ENCODE measurements at regions not wholly inside any gene's neighbourhood (a gene's known extent, or its start where the extent isn't known, plus 50 kb on each side); places are given as distances from the start of the nearest gene placed in this dataset.
"Not testable (repeated sequence)": the region's sequence is repeated elsewhere in the genome, so short reads cannot be mapped to it uniquely, and the experiment has no call there.

DNA sequence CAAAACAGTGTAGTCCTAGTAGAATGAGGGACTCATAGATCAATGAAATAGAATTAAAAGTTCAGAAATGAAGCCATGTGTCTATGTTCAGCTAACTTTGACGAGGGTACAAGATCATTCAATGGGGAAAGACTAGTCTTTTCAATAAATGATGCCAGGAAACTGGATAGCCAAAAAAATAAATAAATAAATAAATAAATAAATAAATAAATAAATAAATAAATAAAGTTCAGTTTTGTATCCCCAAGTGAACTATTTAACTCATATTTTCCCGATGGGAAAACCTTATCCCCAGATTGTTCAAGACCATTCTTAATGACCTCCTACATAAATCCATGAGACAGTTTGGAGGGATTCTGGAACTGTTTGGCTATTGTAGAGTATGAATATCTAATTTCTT, 277.1 kb upstream of the EYS start:
- Histone ChIP-seq H3K9me3 (ENCODE audit: low read depth, low read length, poor library complexity, severe bottlenecking) (peaks cover 4% of the 10 kb centered on the region), H3K27me3 (replicated peaks; ENCODE audit: insufficient read depth, low read depth, low read length, poor library complexity) (no peaks in the 10 kb centered on the region), H3K36me3 (ENCODE audit: insufficient read depth, low read length, poor library complexity, severe bottlenecking) (no peaks in the 10 kb centered on the region), H3K27ac (ENCODE audit: low read depth, low read length, poor library complexity, severe bottlenecking) (no peak overlapping the region), H3K4me1 (ENCODE audit: insufficient read depth, low read length, poor library complexity, severe bottlenecking) (no peaks in the 10 kb centered on the region), H3K4me3 (ENCODE audit: low read depth, low read length, poor library complexity, severe bottlenecking) (no peak overlapping the region)
- intact Hi-C loops (cut with micrococcal nuclease; ENCODE audit: unreplicated experiment): no loop called here
- DNase-seq (ENCODE audit: low spot score): no peak
- CTCF ChIA-PET: no interaction called here
- POLR2A ChIA-PET (ENCODE audit: low non-redundant PET): no interaction called here
- BruUV-seq (replicated peaks): no TSS peak
- no peak for TF ChIP-seq EZH2 (IDR thresholded peaks at IDR 0.05; ENCODE audit: borderline replicate concordance, low read depth, low read length, poor library complexity, severe bottlenecking)
- TF ChIP-seq CTCF (conservative IDR thresholded peaks at IDR 0.05; ENCODE audit: low read depth, low read length): no peak

GRCh38 chr6:65979120-65979519, 272.1 kb upstream of the EYS start:
- no peak overlapping the region for H3K27ac ChIP-seq (ENCODE audit: low read depth, low read length, poor library complexity, severe bottlenecking)
- TF ChIP-seq CTCF (conservative IDR thresholded peaks at IDR 0.05; ENCODE audit: low read depth, low read length): no peak
- no peak for TF ChIP-seq EZH2 (IDR thresholded peaks at IDR 0.05; ENCODE audit: borderline replicate concordance, low read depth, low read length, poor library complexity, severe bottlenecking)
- intact Hi-C loops (cut with micrococcal nuclease; ENCODE audit: unreplicated experiment): no loop called here
- no peaks in the 10 kb centered on the region for H3K36me3 ChIP-seq (ENCODE audit: insufficient read depth, low read length, poor library complexity, severe bottlenecking)
- DNase-seq (ENCODE audit: low spot score): no peak
- peaks cover 4% of the 10 kb centered on the region for H3K9me3 ChIP-seq (ENCODE audit: low read depth, low read length, poor library complexity, severe bottlenecking)
- ChIA-PET CTCF (no interaction called here), POLR2A (ENCODE audit: low non-redundant PET) (no interaction called here)
- H3K4me1 ChIP-seq (ENCODE audit: insufficient read depth, low read length, poor library complexity, severe bottlenecking): no peaks in the 10 kb centered on the region
- no peaks in the 10 kb centered on the region for H3K27me3 ChIP-seq (replicated peaks; ENCODE audit: insufficient read depth, low read depth, low read length, poor library complexity)
- H3K4me3 ChIP-seq (ENCODE audit: low read depth, low read length, poor library complexity, severe bottlenecking): no peak overlapping the region
- BruUV-seq (replicated peaks): no TSS peak

DNA sequence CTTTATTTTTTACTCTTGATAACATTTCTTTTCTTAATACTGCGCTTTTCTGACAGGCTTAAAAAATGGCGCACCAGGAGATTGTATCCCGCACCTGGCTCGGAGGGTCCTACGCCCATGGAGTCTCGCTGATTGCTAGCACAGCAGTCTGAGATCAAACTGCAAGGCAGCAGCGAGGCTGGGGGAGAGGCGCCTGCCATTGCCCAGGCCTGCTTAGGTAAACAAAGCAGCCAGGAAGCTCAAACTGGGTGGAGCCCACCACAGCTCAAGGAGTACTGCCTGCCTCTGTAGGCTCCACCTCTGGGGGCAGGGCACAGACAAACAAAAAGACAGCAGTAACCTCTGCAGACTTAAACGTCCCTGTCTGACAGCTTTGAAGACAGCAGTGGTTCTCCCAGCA, 264.2 kb upstream of the EYS start:
- intact Hi-C loops (cut with micrococcal nuclease; ENCODE audit: unreplicated experiment); H3K36me3 ChIP-seq (ENCODE audit: insufficient read depth, low read length, poor library complexity, severe bottlenecking); H3K27ac ChIP-seq (ENCODE audit: low read depth, low read length, poor library complexity, severe bottlenecking); H3K4me1 ChIP-seq (ENCODE audit: insufficient read depth, low read length, poor library complexity, severe bottlenecking); H3K4me3 ChIP-seq (ENCODE audit: low read depth, low read length, poor library complexity, severe bottlenecking); DNase-seq (ENCODE audit: low spot score); POLR2A ChIA-PET (ENCODE audit: low non-redundant PET); H3K9me3 ChIP-seq (ENCODE audit: low read depth, low read length, poor library complexity, severe bottlenecking); BruUV-seq (replicated peaks); H3K27me3 ChIP-seq (replicated peaks; ENCODE audit: insufficient read depth, low read depth, low read length, poor library complexity); CTCF ChIA-PET: not testable (repeated sequence)

GRCh38 chr6:65964261-65964660, 257.2 kb upstream of the EYS start:
- H3K9me3 ChIP-seq (ENCODE audit: low read depth, low read length, poor library complexity, severe bottlenecking): no peaks in the 10 kb centered on the region
- H3K27ac ChIP-seq (ENCODE audit: low read depth, low read length, poor library complexity, severe bottlenecking): no peak overlapping the region
- no peaks in the 10 kb centered on the region for H3K36me3 ChIP-seq (ENCODE audit: insufficient read depth, low read length, poor library complexity, severe bottlenecking)
- no peak overlapping the region for H3K4me3 ChIP-seq (ENCODE audit: low read depth, low read length, poor library complexity, severe bottlenecking)
- TF ChIP-seq CTCF (conservative IDR thresholded peaks at IDR 0.05; ENCODE audit: low read depth, low read length) (no peak), EZH2 (IDR thresholded peaks at IDR 0.05; ENCODE audit: borderline replicate concordance, low read depth, low read length, poor library complexity, severe bottlenecking) (no peak)
- H3K27me3 ChIP-seq (replicated peaks; ENCODE audit: insufficient read depth, low read depth, low read length, poor library complexity): no peaks in the 10 kb centered on the region
- no peaks in the 10 kb centered on the region for H3K4me1 ChIP-seq (ENCODE audit: insufficient read depth, low read length, poor library complexity, severe bottlenecking)
- BruUV-seq (replicated peaks): no TSS peak
- intact Hi-C loops (cut with micrococcal nuclease; ENCODE audit: unreplicated experiment): loop anchor here (10.0 kb wide), 1 partner anchor 59 kb away; no protein-coding TSS in a partner anchor
- POLR2A ChIA-PET (ENCODE audit: low non-redundant PET): no interaction called here
- CTCF ChIA-PET: no interaction called here
- no peak for DNase-seq (ENCODE audit: low spot score)

Measured in A673 (cell line).